COLO829 (cell line): ENCODE measurements at regions not wholly inside any gene's neighbourhood (a gene's known extent, or its start where the extent isn't known, plus 50 kb on each side); places are given as distances from the start of the nearest gene placed in this dataset.
"Not testable (repeated sequence)": the region's sequence is repeated elsewhere in the genome, so short reads cannot be mapped to it uniquely, and the experiment has no call there.

Experiments used
- DNase-seq: peaks from one replicate; pipeline ENCODE4 v3.0.0; 2012; ENCODE audit warnings: low spot score

GRCh38 chr20:52098186-52098585, 93.4 kb downstream of the ZFP64 start:
- DNase-seq = no peak

- no peak for DNase-seq
These were observed 95.5 kb downstream of the ZFP64 start for GRCh38 chr20:52096117-52096516.

- no peak for DNase-seq
These were observed 96.9 kb downstream of the ZFP64 start for GRCh38 chr20:52094693-52095092.

- no peak for DNase-seq
These were observed 98.0 kb downstream of the ZFP64 start for GRCh38 chr20:52093575-52093974.

- DNase-seq = no peak
These were observed 101.5 kb downstream of the ZFP64 start for GRCh38 chr20:52090035-52090434.

GRCh38 chr20:52087471-52087870, 104.1 kb downstream of the ZFP64 start:
- no peak for DNase-seq

GRCh38 chr20:52086878-52087277, 104.7 kb downstream of the ZFP64 start:
- DNase-seq = no peak

- no peak for DNase-seq
These were observed 106.9 kb downstream of the ZFP64 start for GRCh38 chr20:52084727-52085126.

GRCh38 chr20:52083627-52084232, 107.8 kb downstream of the ZFP64 start:
- peak; percentile 88 for DNase-seq

GRCh38 chr20:52082612-52083011, 109.0 kb downstream of the ZFP64 start:
- no peak for DNase-seq

- no peak for DNase-seq
These were observed 109.8 kb downstream of the ZFP64 start for GRCh38 chr20:52081791-52082190.

- no peak for DNase-seq
These were observed 110.5 kb downstream of the ZFP64 start for GRCh38 chr20:52081066-52081465.

GRCh38 chr20:52078289-52078688, 113.3 kb downstream of the ZFP64 start:
- DNase-seq = no peak

GRCh38 chr20:52076164-52076563, 115.4 kb downstream of the ZFP64 start:
- DNase-seq = peak; percentile 19

GRCh38 chr20:52075400-52075799, 116.2 kb downstream of the ZFP64 start:
- DNase-seq = no peak

- DNase-seq = no peak
These were observed 120.4 kb downstream of the ZFP64 start for GRCh38 chr20:52071136-52071535.

GRCh38 chr20:52064931-52065330, 126.6 kb downstream of the ZFP64 start:
- no peak for DNase-seq

GRCh38 chr20:52062452-52063209, 128.9 kb downstream of the ZFP64 start:
- no peak for DNase-seq

GRCh38 chr20:52060794-52061714, 130.5 kb downstream of the ZFP64 start:
- DNase-seq = no peak

GRCh38 chr20:52057133-52057532, 134.4 kb downstream of the ZFP64 start:
- DNase-seq = not testable (repeated sequence)

GRCh38 chr20:52056203-52057062, 135.1 kb downstream of the ZFP64 start:
- DNase-seq = no peak

GRCh38 chr20:52054123-52054522, 137.5 kb downstream of the ZFP64 start:
- no peak for DNase-seq
